A673 (cell line): ENCODE measurements at regions not wholly inside any gene's neighbourhood (a gene's known extent, or its start where the extent isn't known, plus 50 kb on each side); places are given as distances from the start of the nearest gene placed in this dataset.

Source experiments
- BruUV-seq: library from RNA; stranded (reverse); fragments of 400-500 nt; replicated peaks from 2 replicates; lab custom pipeline; 2021; lab: Mats Ljungman, UMichigan
- CTCF ChIA-PET: fragments of 300-600 bp; sonication (Branson Sonifier 250); formaldehyde crosslinking; loops from one replicate; lab custom pipeline; 2022; ENCODE audit warnings: antibody characterized with exemption; lab: Charles Lee
- POLR2A ChIA-PET: fragments of 300-600 bp; sonication (Branson Sonifier 250); formaldehyde crosslinking; loops from one replicate; lab custom pipeline; 2022; ENCODE audit warnings: antibody characterized with exemption; ENCODE audit not compliant: low non-redundant PET; lab: Charles Lee
- DNase-seq: peaks from one replicate; pipeline ENCODE4 v3.0.0-alpha.2; 2015; ENCODE audit warnings: low spot score
- H3K27ac ChIP-seq: fragments of 200-600 bp; sonication (generic); 2 replicates; pipeline ENCODE4 v1.5.1; 2016; ENCODE audit warnings: mixed run types, low read depth, mild to moderate bottlenecking, mixed read lengths, antibody characterized with exemption, low read length; ENCODE audit not compliant: poor library complexity, severe bottlenecking
- H3K27me3 ChIP-seq: fragments of 200-600 bp; sonication (generic); replicated peaks from 2 replicates; pipeline ENCODE4 v1.6.1; 2017; ENCODE audit warnings: mixed run types, low read depth, mild to moderate bottlenecking, mixed read lengths, antibody characterized with exemption, low read length; ENCODE audit not compliant: insufficient read depth, poor library complexity
- H3K36me3 ChIP-seq: fragments of 200-600 bp; sonication (generic); 2 replicates; pipeline ENCODE4 v1.6.1; 2016; ENCODE audit warnings: mixed run types, mild to moderate bottlenecking, mixed read lengths, antibody characterized with exemption, low read length; ENCODE audit not compliant: insufficient read depth, poor library complexity, severe bottlenecking
- H3K4me1 ChIP-seq: fragments of 200-600 bp; sonication (generic); 2 replicates; pipeline ENCODE4 v1.6.1; 2017; ENCODE audit warnings: mixed run types, mild to moderate bottlenecking, mixed read lengths, antibody characterized with exemption, low read length; ENCODE audit not compliant: insufficient read depth, poor library complexity, severe bottlenecking
- H3K4me3 ChIP-seq: fragments of 200-600 bp; sonication (generic); 2 replicates; pipeline ENCODE4 v1.5.1; 2016; ENCODE audit warnings: low read depth, mixed run types, mild to moderate bottlenecking, mixed read lengths, low read length; ENCODE audit not compliant: poor library complexity, severe bottlenecking
- H3K9me3 ChIP-seq: fragments of 200-600 bp; sonication (generic); 2 replicates; pipeline ENCODE4 v1.6.1; 2016; ENCODE audit warnings: mixed run types, low read depth, mild to moderate bottlenecking, mixed read lengths, antibody characterized with exemption, low read length; ENCODE audit not compliant: poor library complexity, severe bottlenecking
- CTCF ChIP-seq: fragments of 300-800, 200-600 bp; sonication (generic); conservative IDR thresholded peaks from 2 replicates; pipeline ENCODE4 v1.5.1; 2017; ENCODE audit warnings: low read depth, mild to moderate bottlenecking, antibody characterized with exemption, low read length, moderate library complexity, mixed read lengths
- EZH2 ChIP-seq: fragments of 200-600 bp; sonication (generic); IDR thresholded peaks from 2 replicates; pipeline ENCODE4 v1.6.1; 2017; ENCODE audit warnings: borderline replicate concordance, low read depth, mild to moderate bottlenecking, mixed read lengths, antibody characterized with exemption, low read length; ENCODE audit not compliant: poor library complexity, severe bottlenecking
- intact Hi-C: fragments of 100-400 bp; cut with micrococcal nuclease; formaldehyde crosslinking; loops from one replicate; pipeline ENCODE4 v1.10.0; 2022; ENCODE audit not compliant: unreplicated experiment

- no TSS peak for BruUV-seq
- DNase-seq, result no peak
- Histone ChIP-seq H3K36me3 (no peaks in the 10 kb centered on the region), H3K27ac (no peak overlapping the region), H3K27me3 (no peaks in the 10 kb centered on the region), H3K4me1 (no peaks in the 10 kb centered on the region), H3K9me3 (peaks cover 12% of the 10 kb centered on the region), H3K4me3 (no peak overlapping the region)
- TF ChIP-seq CTCF (no peak), EZH2 (no peak)
- ChIA-PET POLR2A (no interaction called here), CTCF (no interaction called here)
- intact Hi-C loops, result no loop called here
These were observed 1423.8 kb downstream of the TBC1D22A start for GRCh38 chr22:48186146-48186790.

- no peak for DNase-seq
- Histone ChIP-seq H3K4me1 (no peaks in the 10 kb centered on the region), H3K27ac (no peak overlapping the region), H3K9me3 (peaks cover 7% of the 10 kb centered on the region), H3K36me3 (no peaks in the 10 kb centered on the region), H3K27me3 (no peaks in the 10 kb centered on the region), H3K4me3 (no peak overlapping the region)
- TF ChIP-seq CTCF (no peak), EZH2 (no peak)
- POLR2A ChIA-PET, result no interaction called here
- no TSS peak for BruUV-seq
- intact Hi-C loops, result no loop called here
- CTCF ChIA-PET, result no interaction called here
These were observed 1422.9 kb downstream of the TBC1D22A start for GRCh38 chr22:48185071-48186055.

GRCh38 chr22:48182846-48183805 lies 1420.7 kb downstream of the TBC1D22A start:
- BruUV-seq, result no TSS peak
- H3K27me3 ChIP-seq, result no peaks in the 10 kb centered on the region
- no peaks in the 10 kb centered on the region for H3K9me3 ChIP-seq
- TF ChIP-seq EZH2, result no peak
- TF ChIP-seq CTCF, result no peak
- ChIA-PET CTCF (no interaction called here), POLR2A (no interaction called here)
- no peak overlapping the region for H3K27ac ChIP-seq
- H3K4me3 ChIP-seq, result no peak overlapping the region
- no peaks in the 10 kb centered on the region for H3K4me1 ChIP-seq
- intact Hi-C loops, result no loop called here
- no peaks in the 10 kb centered on the region for H3K36me3 ChIP-seq
- no peak for DNase-seq
